ENCODE measurements at regions not wholly inside any gene's neighbourhood (a gene's known extent, or its start where the extent isn't known, plus 50 kb on each side); places are given as distances from the start of the nearest gene placed in this dataset.
A peak's percentile ranks its signal among the peaks of the same experiment; 100 is the strongest.

DNA sequence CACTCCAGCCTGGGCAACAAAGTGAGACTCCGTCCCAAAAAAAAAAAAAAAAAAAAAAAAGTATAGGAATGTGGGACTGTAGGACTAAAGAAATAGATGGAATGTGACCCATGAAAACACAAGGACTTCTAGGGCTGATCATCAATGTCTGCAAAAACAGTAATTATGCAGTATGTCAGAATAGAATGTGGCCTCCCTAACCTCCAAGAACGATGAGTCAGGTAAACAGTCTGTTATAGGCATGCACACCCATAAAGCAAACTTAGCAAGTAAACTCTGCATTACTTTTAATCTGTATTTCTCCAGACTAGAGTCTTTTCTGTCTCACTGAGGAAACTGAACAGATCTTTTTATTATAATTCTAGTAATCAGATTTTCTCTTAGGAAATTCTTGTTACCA lies 233.4 kb downstream of the HNRNPD start:
- TF ChIP-seq, protein P1, sequence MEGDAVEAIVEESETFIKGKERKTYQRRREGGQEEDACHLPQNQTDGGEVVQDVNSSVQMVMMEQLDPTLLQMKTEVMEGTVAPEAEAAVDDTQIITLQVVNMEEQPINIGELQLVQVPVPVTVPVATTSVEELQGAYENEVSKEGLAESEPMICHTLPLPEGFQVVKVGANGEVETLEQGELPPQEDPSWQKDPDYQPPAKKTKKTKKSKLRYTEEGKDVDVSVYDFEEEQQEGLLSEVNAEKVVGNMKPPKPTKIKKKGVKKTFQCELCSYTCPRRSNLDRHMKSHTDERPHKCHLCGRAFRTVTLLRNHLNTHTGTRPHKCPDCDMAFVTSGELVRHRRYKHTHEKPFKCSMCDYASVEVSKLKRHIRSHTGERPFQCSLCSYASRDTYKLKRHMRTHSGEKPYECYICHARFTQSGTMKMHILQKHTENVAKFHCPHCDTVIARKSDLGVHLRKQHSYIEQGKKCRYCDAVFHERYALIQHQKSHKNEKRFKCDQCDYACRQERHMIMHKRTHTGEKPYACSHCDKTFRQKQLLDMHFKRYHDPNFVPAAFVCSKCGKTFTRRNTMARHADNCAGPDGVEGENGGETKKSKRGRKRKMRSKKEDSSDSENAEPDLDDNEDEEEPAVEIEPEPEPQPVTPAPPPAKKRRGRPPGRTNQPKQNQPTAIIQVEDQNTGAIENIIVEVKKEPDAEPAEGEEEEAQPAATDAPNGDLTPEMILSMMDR (IDR thresholded peaks at IDR 0.05): no peak
- Mint-ChIP-seq H3K27me3 (ENCODE audit: low read depth, poor library complexity) (peaks cover 4% of the 10 kb centered on the region), H3K36me3 (ENCODE audit: low read depth) (no peaks in the 10 kb centered on the region), H3K9me3 (no peaks in the 10 kb centered on the region), H3K4me1 (no peaks in the 10 kb centered on the region), H3K4me3 (no peak overlapping the region), H3K27ac (no peak overlapping the region)
- no peak for DNase-seq

DNA sequence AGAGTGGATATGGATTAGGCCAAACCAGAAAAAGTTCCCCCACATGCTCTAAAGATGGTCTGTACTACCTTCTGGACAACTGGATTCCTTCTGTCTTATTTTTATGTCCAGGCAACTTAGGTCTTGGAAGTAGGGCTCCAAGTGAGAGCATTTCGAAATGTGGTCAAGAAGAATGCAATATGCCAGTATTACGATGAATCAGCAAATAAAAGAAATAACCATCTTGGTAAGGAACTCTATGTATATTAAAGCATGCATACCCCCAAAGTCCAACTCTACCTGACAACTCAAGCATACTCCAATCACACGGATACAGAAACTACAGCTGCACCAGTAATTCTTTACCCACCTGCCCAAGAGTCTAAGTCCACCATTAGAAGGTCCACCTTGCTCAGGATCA lies 234.5 kb downstream of the HNRNPD start:
- H3K27me3 Mint-ChIP-seq (ENCODE audit: low read depth, poor library complexity): peaks cover 4% of the 10 kb centered on the region
- no peak for DNase-seq
- TF ChIP-seq, protein P1 (IDR thresholded peaks at IDR 0.05): no peak
- H3K9me3 Mint-ChIP-seq: no peaks in the 10 kb centered on the region
- H3K36me3 Mint-ChIP-seq (ENCODE audit: low read depth): no peaks in the 10 kb centered on the region
- H3K27ac Mint-ChIP-seq: no peak overlapping the region
- H3K4me3 Mint-ChIP-seq: no peak overlapping the region
- H3K4me1 Mint-ChIP-seq: no peaks in the 10 kb centered on the region

DNA sequence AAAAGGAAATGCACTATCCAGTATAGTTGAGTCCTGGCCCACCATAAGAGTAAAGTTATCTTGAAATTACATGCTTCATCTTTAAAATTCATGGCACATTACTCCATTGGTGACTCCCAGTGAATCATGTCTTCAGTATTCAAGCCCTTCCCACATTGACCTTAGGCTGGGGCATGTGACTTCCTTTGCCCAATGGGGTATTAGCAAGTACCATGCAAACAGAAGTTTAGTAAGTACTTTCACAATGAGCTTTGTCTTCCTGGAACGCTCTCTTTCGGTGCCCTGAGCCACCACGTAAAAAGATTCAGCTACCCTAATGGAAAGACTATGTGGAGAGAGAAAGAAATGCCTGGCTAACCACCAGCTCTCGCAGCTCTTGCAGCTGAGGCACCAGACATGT lies 235.4 kb downstream of the HNRNPD start:
- Mint-ChIP-seq H3K4me1 (no peaks in the 10 kb centered on the region), H3K36me3 (ENCODE audit: low read depth) (no peaks in the 10 kb centered on the region), H3K27me3 (ENCODE audit: low read depth, poor library complexity) (peaks cover 10% of the 10 kb centered on the region), H3K9me3 (no peaks in the 10 kb centered on the region), H3K27ac (no peak overlapping the region), H3K4me3 (no peak overlapping the region)
- TF ChIP-seq, protein P1 (IDR thresholded peaks at IDR 0.05): no peak
- no peak for DNase-seq

DNA sequence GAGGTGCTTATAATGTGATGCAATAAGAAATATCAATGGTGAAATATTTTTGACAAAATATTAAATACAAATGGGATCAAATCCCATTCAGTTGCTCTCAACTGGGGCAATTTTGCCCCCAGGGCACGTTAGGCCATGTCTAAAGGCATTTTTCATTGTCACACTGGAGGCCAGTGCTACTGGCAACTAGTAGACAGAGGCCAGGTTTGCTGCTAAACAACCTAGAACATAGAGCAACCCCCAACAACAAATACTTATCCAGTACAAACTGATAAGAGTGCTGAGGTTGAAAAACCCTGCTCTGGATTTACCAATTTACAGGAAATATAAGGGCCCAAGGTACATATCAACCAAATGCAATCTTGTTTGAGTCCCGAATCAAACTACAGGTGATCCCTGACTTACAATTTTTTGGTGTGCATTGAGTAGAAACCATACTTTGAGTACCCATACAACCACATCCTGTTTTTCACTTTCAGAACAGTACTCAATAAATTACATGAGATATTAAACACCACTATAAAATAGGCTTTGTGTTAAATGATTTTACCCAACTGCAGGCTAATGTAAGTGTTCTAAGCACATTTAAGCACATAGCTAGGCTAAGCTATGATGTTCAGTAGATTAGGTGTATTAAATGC lies 237.5 kb downstream of the HNRNPD start:
- Mint-ChIP-seq H3K4me1 (no peaks in the 10 kb centered on the region), H3K36me3 (ENCODE audit: low read depth) (no peaks in the 10 kb centered on the region), H3K9me3 (no peaks in the 10 kb centered on the region), H3K27ac (no peak overlapping the region), H3K4me3 (no peak overlapping the region), H3K27me3 (ENCODE audit: low read depth, poor library complexity) (peaks cover 10% of the 10 kb centered on the region)
- TF ChIP-seq, protein P1 (IDR thresholded peaks at IDR 0.05): no peak
- DNase-seq: no peak

DNA sequence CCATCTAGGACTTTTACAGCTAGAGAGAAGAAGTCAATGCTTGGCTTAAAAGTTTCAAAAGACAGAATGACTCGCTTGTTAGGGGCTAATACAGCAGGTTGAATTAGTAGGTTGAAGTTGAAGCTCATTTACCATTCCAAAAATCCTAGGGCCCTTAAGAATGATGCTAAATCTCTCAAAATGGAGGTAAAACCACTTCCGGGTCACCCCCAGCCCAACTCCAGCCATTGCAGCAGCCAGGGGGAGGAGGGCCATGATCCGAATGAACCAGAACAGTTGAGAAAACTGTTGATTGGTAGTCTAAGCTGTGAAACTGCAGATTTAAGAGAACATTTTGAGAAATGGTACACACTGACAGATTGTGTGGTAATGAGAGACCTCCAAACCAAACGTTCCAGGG lies 245.4 kb downstream of the HNRNPD start:
- no peak for DNase-seq
- TF ChIP-seq, protein P1 (IDR thresholded peaks at IDR 0.05): no peak
- H3K36me3 Mint-ChIP-seq (ENCODE audit: low read depth): no peaks in the 10 kb centered on the region
- no peak overlapping the region for H3K27ac Mint-ChIP-seq
- peaks cover 9% of the 10 kb centered on the region for H3K27me3 Mint-ChIP-seq (ENCODE audit: low read depth, poor library complexity)
- H3K9me3 Mint-ChIP-seq: peaks cover 4% of the 10 kb centered on the region
- no peak overlapping the region for H3K4me3 Mint-ChIP-seq
- peaks cover 28% of the 10 kb centered on the region for H3K4me1 Mint-ChIP-seq

DNA sequence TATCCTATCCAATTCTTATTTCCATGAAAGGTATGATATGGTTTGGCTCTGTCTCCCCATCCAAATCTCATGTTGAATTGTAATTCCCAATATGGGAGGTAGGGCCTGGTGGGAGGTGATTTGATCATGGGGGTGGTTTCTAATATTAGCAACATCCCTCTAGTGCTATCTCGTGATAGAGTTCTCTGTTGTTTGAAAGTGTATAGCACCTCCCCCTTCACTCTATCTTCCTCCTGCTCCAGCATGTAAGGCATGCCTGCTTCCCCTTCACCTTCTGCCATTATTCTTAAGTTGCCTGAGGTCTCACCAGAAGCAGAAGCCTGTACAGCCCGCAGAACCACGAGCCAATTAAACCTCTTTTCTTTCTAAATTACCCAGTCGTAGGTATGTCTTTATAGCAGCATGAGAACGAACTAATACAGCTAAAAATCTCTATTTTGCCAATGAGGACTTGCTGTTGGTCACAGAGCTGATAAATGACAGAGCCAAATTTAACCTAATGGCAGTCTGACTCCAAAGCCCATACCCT lies 247.2 kb downstream of the HNRNPD start:
- Mint-ChIP-seq H3K4me1 (peaks cover 38% of the 10 kb centered on the region), H3K27me3 (ENCODE audit: low read depth, poor library complexity) (peaks cover 9% of the 10 kb centered on the region), H3K27ac (peak overlapping the region; percentile 13), H3K36me3 (ENCODE audit: low read depth) (no peaks in the 10 kb centered on the region), H3K9me3 (peaks cover 4% of the 10 kb centered on the region), H3K4me3 (no peak overlapping the region)
- DNase-seq: no peak
- TF ChIP-seq, protein P1 (IDR thresholded peaks at IDR 0.05): no peak

Measured in nephron progenitor cell (in vitro differentiated cells).